ENCODE measurements at regions not wholly inside any gene's neighbourhood (a gene's known extent, or its start where the extent isn't known, plus 50 kb on each side); places are given as distances from the start of the nearest gene placed in this dataset.

- peaks cover 83% of the 10 kb centered on the region for H3K4me1 Mint-ChIP-seq (ENCODE audit: low read depth)
- H3K9me3 Mint-ChIP-seq (ENCODE audit: low read depth) = no peaks in the 10 kb centered on the region
- H3K36me3 Mint-ChIP-seq (ENCODE audit: low read depth) = no peaks in the 10 kb centered on the region
- DNase-seq (ENCODE audit: low spot score) = no peak
- no peaks in the 10 kb centered on the region for H3K27me3 Mint-ChIP-seq (ENCODE audit: low read depth)
- H3K4me3 Mint-ChIP-seq (ENCODE audit: unreplicated experiment) = no peak overlapping the region
- peak overlapping the region; percentile 95 for H3K27ac Mint-ChIP-seq (ENCODE audit: unreplicated experiment)
- TF ChIP-seq, protein P1, sequence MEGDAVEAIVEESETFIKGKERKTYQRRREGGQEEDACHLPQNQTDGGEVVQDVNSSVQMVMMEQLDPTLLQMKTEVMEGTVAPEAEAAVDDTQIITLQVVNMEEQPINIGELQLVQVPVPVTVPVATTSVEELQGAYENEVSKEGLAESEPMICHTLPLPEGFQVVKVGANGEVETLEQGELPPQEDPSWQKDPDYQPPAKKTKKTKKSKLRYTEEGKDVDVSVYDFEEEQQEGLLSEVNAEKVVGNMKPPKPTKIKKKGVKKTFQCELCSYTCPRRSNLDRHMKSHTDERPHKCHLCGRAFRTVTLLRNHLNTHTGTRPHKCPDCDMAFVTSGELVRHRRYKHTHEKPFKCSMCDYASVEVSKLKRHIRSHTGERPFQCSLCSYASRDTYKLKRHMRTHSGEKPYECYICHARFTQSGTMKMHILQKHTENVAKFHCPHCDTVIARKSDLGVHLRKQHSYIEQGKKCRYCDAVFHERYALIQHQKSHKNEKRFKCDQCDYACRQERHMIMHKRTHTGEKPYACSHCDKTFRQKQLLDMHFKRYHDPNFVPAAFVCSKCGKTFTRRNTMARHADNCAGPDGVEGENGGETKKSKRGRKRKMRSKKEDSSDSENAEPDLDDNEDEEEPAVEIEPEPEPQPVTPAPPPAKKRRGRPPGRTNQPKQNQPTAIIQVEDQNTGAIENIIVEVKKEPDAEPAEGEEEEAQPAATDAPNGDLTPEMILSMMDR (IDR thresholded peaks at IDR 0.05) = no peak
Observed at GRCh38 chr18:45521777-45522176, 93.5 kb upstream of the SLC14A2 start.

DNA sequence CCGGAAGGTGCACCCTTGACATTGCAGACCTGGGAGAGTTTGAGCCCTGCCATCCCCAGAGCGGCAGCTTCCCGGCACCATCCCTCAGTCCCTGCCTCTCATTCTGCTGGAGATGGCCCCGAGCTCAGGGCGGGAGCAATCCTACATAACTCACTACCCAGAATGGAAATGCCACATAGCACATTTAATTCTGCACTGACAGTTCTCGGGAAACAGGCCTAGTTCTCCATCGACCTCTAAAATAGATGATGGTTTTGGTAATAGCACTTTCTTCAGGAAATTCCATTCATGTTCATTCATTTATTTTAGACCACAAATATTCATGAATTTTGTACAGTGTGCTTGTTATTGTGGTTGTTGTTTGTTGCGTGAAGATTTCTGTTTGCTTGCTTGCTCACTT, 92.9 kb upstream of the SLC14A2 start:
- no peaks in the 10 kb centered on the region for H3K27me3 Mint-ChIP-seq (ENCODE audit: low read depth)
- H3K4me3 Mint-ChIP-seq (ENCODE audit: unreplicated experiment) = no peak overlapping the region
- H3K36me3 Mint-ChIP-seq (ENCODE audit: low read depth) = no peaks in the 10 kb centered on the region
- H3K27ac Mint-ChIP-seq (ENCODE audit: unreplicated experiment) = peak overlapping the region; percentile 95
- TF ChIP-seq, protein P1 (IDR thresholded peaks at IDR 0.05) = no peak
- H3K4me1 Mint-ChIP-seq (ENCODE audit: low read depth) = peaks cover 77% of the 10 kb centered on the region
- no peak for DNase-seq (ENCODE audit: low spot score)
- no peaks in the 10 kb centered on the region for H3K9me3 Mint-ChIP-seq (ENCODE audit: low read depth)

DNA sequence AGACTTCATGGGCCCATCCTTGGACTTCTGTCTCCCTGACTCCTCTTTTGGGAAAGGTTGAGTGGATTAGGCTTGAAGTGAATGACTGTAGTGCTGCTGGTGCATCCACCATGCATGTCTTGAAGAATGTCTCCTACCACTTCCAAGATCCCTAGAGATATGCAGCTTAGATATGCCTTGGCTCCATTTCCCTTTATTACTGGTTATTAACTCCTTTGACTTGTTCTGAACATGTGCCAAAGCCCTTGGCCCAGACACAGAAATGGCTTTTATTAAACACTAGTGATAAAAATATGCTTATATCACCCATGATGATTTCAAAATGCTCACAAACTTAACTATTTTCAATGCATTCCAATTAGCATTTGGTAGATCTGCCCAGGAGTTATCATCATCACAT, 90.0 kb upstream of the SLC14A2 start:
- peaks cover 48% of the 10 kb centered on the region for H3K4me1 Mint-ChIP-seq (ENCODE audit: low read depth)
- H3K27ac Mint-ChIP-seq (ENCODE audit: unreplicated experiment) = no peak overlapping the region

DNA sequence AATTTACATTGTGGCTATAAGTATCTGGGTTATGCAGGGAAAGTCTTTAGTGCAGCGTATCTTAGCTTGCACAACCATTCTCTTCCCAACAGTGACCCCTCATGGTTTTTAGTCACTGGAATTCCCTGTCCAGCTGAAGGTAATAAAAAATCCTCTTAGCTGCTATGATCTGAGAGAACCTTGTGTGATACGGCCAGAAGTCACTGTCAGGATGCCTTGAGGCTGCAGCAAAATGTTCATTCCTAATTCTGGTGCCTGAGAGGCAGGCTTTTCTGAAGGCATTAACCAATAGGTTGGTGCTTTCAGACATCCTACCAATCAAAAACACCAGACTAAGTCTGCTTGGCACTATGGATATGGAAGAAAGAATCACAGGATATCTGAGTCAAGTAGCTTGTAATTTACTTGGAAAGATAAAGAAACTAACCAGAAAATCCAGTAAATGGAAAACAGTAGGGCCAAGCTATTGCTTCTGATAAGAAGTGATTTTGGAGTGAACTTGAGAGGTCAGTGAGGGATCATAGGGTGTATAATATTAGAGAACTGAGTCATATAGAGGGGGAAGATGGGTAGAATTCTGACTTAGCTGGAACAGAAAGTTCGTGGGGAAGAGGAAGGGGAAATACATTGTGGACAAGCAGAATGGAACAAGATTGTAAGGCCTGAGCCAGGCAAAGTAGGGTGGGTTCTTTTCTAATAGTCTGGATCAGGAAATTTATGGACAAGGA, 89.0 kb upstream of the SLC14A2 start:
- Mint-ChIP-seq H3K4me1 (ENCODE audit: low read depth) (peaks cover 38% of the 10 kb centered on the region), H3K4me3 (ENCODE audit: unreplicated experiment) (no peak overlapping the region), H3K27ac (ENCODE audit: unreplicated experiment) (no peak overlapping the region), H3K36me3 (ENCODE audit: low read depth) (no peaks in the 10 kb centered on the region), H3K27me3 (ENCODE audit: low read depth) (no peaks in the 10 kb centered on the region), H3K9me3 (ENCODE audit: low read depth) (no peaks in the 10 kb centered on the region)
- TF ChIP-seq, protein P1 (IDR thresholded peaks at IDR 0.05) = peak; percentile 81
- no peak for DNase-seq (ENCODE audit: low spot score)

More for the DNA sequence above, 90.0 kb upstream of the SLC14A2 start:
- Mint-ChIP-seq H3K9me3 (ENCODE audit: low read depth) (no peaks in the 10 kb centered on the region), H3K27me3 (ENCODE audit: low read depth) (no peaks in the 10 kb centered on the region), H3K4me3 (ENCODE audit: unreplicated experiment) (no peak overlapping the region), H3K36me3 (ENCODE audit: low read depth) (no peaks in the 10 kb centered on the region)
- DNase-seq (ENCODE audit: low spot score) = no peak
- TF ChIP-seq, protein P1 (IDR thresholded peaks at IDR 0.05) = no peak

DNA sequence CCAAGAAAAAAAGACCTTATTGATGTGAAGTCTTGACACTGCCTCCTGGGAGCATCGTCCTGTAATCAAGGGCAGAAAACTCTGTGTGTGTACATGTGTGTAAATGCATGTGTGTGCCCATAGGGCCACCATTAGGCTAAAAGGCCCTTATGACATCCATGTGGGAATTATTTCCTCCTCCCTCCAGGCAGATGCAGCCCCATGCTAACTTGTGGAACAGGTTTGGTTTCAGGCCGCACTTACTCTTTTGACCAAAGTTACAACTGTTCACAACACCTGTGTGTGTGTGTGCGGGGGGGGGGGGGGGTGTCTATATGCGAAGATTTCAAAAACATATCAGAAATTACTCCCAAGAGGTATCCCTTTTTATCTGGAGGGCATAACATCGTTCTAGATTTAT, 87.4 kb upstream of the SLC14A2 start:
- Mint-ChIP-seq H3K9me3 (ENCODE audit: low read depth) (peaks cover 3% of the 10 kb centered on the region), H3K4me1 (ENCODE audit: low read depth) (peaks cover 22% of the 10 kb centered on the region), H3K4me3 (ENCODE audit: unreplicated experiment) (no peak overlapping the region), H3K27ac (ENCODE audit: unreplicated experiment) (no peak overlapping the region), H3K27me3 (ENCODE audit: low read depth) (no peaks in the 10 kb centered on the region), H3K36me3 (ENCODE audit: low read depth) (peaks cover 2% of the 10 kb centered on the region)
- no peak for DNase-seq (ENCODE audit: low spot score)
- TF ChIP-seq, protein P1 (IDR thresholded peaks at IDR 0.05) = no peak
